GM21526 (cell line): ENCODE measurements at regions not wholly inside any gene's neighbourhood (a gene's known extent, or its start where the extent isn't known, plus 50 kb on each side); places are given as distances from the start of the nearest gene placed in this dataset.
A peak's percentile ranks its signal among the peaks of the same experiment; 100 is the strongest.
"Not testable (repeated sequence)": the region's sequence is repeated elsewhere in the genome, so short reads cannot be mapped to it uniquely, and the experiment has no call there.

ENCODE experiments used
- ATAC-seq: cut with Tn5 transposase; IDR thresholded peaks from one replicate; pipeline ENCODE4 v1.9.1; 2021; ENCODE audit warnings: moderate library complexity; ENCODE audit not compliant: unreplicated experiment, low FRiP score

DNA sequence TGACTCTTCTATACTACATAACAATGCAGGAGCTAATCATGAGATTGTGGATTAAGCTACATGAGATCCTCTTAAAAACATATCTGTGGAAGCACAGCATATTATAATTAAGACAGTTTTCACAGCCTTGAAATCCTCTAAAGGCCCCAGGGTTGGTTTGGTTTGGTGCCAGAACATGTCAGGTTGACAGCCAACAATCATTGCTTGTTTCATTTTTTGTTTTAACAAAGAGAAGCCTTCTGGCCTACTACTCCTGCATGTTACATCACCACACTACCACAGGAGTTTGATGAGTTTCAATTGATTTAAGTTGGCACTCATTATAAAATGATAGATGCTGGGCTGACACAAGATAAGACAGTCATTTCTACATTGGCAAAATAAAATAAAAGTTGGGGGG is 255.9 kb upstream of the ERBB4 start:
- ATAC-seq: no peak

DNA sequence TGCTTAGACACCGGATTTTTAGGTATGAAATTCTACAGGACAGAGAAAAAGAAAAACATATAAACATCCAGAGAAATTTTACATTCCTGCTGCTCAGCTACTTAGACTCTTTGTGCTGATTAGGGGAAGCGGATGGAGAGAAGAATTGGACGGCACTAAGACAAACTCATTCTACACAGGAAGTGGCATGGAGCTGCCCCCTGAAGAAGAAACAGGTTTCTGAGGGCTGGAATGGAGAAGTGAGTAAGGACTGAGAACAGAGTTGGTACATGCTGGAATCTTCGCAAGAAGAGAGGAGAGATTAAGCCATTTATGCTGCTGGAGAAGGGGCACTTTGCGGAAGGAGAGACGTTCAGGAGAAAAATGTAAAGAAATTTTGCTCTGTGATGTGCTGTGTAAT is 253.0 kb upstream of the ERBB4 start:
- no peak for ATAC-seq

DNA sequence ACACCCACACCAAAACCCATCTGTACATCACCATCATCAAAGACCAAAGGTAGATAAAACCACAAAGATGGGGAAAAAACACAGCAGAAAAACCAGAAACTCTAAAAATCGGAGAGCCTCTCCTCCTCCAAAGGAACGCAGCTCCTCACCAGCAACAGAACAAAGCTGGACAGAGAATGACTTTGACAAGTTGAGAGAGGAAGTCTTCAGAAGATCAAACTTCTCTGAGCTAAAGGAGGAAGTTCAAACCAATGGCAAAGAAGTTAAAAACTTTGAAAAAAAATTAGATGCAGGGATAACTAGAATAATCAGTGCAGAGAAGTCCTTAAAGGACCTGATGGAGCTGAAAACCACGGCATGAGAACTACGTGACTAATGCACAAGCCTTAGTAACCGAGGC is 247.5 kb upstream of the ERBB4 start:
- ATAC-seq: not testable (repeated sequence)

DNA sequence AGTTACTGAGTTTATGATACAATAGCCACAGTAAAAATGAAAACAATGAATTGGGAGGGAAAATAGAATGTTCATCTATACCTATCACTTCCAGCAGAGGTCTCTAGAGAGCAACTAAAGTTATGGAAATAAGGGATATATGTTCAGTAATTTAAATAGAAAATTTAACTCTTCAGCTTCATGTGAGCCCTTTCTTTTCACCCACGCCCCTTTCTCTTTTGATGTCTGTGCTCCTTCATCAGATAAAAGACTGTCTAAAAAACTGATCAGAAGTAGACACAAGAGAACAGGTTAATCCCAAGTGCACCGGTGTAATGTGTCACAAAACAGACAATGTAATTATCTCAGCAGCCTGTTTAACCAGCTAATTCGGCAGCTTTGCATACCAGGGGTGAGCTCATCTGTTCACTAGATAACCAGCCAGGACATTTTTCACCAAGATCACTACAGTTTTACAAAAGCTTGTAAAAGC is 238.5 kb upstream of the ERBB4 start:
- peak; percentile 68 for ATAC-seq

DNA sequence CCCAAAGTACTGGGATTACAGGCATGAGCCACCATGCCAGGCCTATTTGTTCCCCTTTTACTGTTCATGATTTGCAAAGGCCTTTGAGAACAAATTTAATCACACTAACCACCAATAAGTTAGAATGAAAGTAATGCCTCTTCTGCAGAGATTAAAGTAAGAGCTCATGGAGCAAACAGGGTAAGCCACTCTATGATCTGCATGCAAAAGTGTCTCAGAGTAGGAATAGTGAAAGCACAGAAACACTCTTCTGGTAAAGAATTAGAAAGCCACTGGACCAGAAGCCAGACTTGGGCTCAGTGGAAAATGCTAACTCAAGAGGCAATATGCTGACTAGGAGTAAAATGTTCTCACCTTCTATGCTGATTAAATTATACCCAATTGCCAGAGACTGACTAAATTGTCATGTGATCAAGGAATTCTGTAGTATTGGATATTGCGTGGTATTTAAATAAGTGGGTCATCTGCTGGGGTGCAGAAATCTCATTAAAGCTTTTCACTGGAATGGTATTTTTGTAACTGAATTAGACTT is 235.3 kb upstream of the ERBB4 start:
- no peak for ATAC-seq

DNA sequence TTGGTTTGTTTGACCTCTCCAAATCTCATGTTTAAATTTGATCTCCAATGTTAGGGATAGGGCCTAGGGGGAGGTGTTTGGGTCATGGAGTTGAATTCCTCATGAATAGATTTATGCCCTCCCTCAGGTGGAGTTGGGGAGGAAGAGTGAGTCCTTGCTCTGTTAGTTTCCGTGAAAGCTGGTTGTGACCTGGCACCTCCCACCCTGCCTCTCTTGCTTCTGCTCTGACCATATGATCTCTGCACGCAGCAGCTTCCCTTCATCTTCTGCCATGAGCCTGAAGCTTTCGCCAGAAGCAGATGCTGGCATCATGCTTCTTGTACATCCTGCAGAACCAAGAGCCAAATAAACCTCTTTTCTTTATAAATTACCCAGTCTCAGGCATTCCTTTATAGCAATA is 231.6 kb upstream of the ERBB4 start:
- ATAC-seq: no peak

DNA sequence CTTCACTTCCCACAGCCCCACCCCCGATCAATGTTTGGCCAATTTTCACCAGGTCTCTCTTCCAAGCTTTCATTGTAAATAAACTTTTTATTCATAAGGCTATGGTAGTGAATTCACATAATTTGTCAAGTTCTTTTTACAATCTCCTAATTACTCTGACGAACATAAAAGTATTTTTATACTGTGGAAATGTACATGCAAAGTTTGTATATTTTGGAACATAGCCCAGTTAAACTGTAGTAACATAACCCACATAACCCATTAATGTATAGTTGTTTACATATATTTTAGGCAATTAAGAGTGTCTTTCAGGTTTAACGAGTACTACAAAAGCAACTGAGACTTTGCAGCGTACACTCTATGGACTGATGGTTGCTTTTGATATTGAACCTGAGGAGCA is 228.3 kb upstream of the ERBB4 start:
- no peak for ATAC-seq

DNA sequence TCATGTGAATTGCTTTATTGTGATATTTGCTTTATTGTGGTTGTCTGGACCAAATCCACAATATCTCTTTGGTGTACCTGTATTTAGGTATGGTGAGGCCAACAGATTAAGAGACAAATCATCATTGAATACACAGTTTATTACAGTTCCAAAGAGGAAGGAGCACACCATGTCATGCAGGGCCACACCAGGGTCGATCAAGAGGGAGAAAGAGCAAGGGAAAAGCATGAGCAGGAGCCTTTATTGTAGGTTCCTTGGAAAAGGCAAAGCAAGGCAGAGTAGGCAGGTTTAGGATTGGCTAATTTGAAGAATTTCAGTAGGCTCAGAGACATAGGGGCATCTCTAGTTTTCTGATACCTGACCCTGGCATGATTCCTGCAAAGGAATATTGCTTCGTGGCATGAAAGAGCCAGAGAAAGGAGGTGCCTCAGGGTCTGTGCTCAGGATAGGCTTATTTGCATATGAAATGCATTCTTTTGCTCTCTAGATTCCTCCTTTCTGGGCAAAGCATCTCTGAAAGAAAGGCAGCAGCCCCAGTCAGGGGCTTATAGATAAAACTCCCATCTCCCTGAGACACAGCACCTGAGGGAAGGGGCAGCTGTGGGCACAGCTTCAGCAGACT is 214.2 kb upstream of the ERBB4 start:
- ATAC-seq: no peak

DNA sequence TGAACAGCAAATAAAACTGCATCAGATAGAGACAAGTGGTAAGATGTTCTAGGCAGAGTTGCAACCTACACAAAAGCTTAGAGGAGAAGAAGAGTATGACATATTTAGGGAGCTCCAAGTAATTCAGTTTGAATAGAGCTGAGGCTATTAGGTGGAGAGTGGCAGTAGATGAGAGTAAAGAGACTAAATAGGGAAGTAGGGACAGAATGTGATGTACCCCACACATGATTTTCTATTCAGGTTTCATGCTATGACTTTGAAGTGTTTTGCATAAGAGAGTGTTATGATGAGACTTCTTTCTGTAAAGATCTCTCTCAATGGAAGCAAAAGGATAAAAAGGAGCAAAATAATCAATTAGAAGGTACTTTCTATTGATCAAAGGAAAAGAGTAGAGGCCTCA is 206.8 kb upstream of the ERBB4 start:
- peak; percentile 89 for ATAC-seq

DNA sequence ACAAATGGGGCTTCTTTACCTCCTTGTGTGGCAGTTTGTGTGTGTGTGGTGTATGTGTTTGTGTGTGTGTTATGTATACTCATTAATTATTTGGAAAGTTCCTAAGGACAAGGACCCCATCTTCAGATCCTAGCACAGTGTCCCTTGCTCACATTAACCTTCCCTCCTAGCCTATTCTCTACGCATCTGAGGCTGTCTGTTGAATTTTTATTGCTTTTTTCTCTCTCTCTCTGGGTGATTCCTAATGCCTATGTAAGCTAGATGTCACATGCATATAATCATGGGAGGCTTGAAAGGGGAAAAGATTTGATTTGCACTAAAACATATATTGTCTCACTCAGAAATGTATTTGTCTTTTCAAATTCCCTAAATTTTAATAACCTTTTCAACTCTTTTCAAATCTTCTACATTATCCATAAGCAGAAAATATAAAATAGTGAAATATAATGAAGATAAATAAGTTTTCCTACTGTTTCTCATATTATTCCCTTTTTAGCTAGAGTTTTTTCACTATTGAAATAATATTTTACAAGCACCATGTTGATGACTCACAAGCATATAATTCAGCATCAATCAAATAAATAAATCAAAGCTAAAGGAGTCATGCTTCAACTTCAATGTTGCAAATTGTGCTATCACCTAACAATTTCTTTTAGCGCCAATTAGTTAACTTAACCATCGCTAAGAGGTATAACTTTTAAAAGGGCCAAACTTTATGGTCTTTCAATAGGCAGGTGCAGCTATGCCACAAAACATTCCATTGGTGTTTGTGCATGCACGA is 199.0 kb upstream of the ERBB4 start:
- ATAC-seq: no peak

DNA sequence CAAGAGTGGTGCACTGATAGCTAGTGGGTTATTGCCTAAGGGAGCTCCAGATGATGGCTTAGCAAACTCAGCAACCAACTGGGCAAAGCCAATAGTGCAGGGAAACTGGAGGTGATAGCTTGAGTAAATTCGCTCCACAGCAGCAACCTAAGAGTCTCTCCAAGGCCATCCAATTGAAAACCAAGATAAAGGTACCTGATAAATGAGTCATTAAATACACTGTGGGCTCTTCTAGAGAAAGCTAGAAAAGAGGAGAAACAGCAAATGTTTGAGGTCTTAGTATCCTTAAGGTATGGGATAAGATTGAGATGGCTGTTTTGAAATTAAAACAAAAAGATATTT is 197.8 kb upstream of the ERBB4 start:
- ATAC-seq: no peak

DNA sequence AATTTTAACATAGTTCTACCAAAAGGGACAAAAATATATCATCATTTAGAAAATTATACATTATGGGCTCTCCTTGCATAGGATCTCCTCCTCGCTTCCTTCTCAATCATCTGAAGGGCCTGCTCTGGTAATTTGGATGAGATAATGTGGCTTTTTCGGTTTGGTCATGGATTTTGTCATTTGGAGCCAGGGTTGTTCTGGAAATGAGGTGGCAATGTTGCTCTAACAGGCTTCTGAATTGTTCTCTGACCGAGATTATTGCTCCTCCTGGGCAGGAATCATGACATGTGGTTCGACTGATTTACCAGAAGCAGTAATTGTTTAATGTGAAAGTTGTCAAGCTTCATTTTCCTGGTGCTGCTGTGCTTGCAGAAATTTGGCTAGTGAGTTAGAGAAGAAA is 194.7 kb upstream of the ERBB4 start:
- ATAC-seq: no peak

DNA sequence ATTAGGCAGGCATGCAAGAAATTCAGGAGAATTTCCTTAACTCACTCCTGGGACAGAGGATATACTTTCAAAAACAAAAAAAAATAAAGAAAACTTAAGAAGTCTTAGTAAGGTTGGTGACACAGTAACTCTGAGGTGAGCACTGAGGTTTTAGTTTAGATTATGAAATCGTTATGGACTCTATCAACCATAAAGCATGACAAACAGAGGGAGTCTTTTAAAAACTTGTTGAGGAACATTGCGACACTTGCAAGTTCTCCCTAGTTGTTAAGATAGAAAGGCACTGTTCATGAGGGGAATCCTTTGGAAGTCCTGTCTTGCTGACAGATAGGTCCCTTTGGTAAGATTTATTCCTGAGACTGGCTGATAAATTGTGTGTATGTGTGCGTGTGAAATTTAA is 194.3 kb upstream of the ERBB4 start:
- ATAC-seq: no peak

DNA sequence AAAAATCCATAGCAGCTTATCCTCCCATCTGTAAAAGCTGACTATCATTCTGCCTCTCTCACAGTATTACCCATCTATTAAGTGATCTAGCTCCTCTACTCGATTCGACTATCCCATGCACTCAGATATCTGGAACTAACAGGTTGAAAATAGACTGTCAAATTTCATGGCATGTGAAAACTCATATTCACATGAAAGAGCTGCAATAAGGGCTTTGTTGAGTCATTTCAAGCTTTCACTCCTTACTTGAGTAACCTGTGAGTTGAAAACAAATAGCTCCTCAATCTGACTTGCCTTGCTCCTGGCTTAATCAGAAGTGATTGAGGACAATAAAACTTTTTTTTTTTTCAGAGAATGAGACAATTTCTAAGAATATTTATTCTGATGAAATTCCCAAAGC is 192.4 kb upstream of the ERBB4 start:
- ATAC-seq: peak; percentile 86

DNA sequence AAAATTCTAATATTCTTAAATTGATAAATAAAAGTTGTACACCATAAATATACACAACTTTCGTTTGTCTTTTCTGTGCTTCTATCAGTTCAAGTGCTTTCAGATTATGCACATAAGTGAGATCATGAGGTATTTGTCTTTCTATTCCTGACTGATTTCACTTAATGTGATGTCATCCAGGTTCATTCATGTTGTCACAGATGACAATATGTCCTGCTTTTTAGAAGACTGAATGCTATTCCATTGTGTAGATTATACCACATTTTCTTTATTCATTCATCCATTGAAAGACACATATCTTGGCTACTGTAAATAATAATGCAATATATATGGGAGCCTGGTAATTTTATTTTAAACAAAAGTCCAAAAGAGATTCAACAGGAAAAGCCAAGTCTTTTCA is 190.1 kb upstream of the ERBB4 start:
- ATAC-seq: no peak

DNA sequence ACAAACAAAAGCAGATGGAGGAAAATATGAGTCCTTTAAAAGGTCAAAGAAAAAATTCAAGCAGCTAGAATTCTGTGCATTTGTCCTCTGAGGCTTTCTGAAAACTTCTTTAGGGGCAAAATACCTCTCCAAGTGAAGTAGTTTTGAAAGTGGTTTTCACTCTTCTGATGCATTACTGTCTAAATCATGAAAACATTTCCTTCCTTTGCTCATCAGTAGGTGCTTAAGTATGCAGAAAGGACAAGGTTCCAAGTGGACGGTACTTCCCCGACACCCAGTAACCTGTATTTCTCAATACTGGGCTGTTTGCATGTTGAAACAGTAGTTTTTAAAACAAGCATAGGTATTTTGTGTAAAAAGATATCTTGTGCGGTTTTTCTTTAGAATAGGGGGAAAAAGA is 189.1 kb upstream of the ERBB4 start:
- peak; percentile 40 for ATAC-seq

DNA sequence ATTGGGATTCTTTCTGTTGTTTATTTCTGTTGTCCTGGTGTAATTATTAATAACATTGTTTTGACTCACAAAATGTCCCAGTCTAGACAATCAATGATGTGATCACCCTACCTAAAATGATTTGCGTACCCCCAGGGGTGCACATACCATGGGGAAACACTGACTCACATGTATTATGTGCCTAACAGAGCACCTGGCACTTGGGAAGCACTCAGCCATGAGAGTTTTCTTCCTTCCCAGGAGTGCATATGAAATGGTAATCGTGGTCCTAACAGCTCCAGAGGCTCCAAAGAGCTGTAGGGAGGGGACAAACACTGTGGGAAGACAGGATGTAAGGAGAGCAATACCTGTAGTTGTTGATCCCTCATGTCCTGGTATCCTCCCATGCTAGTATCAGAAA is 187.8 kb upstream of the ERBB4 start:
- ATAC-seq: no peak

DNA sequence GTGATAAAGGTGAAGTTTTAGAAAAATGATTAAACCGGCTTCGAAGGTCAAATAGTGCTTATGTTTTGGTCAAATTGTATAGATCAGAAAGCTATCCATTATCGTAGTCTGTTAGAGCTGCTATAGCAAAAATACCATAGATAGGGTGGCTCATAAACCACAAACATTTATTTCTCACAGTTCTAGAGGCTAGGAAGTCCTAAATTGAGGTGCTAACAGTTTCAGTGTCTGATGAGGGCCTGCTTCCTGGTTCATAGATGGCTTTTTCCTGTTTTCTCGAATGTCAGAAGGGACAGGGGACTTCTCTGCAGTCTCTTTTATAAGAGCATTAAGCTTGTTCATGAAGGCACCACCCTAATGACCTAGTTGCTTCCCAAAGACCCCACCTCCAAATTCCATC is 186.6 kb upstream of the ERBB4 start:
- ATAC-seq: no peak

DNA sequence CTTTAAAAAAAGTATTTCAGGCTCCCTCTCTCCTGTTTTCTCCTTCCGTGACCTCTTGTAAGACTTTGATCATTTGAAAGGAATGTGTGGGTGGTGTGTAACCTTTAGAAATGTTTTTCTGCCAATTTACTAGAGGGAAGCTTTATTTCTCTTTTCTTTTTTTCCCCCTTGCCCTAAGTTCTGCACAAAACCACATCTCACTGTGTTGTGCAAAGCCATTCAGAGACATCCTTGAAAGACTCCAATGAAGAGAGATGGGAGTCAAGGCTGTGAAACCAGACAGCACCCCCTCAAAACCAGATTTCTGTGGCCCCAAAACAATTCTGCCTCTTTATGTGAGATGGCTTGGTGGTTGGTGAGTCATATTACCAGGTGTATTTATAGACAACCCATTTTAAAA is 184.6 kb upstream of the ERBB4 start:
- no peak for ATAC-seq

DNA sequence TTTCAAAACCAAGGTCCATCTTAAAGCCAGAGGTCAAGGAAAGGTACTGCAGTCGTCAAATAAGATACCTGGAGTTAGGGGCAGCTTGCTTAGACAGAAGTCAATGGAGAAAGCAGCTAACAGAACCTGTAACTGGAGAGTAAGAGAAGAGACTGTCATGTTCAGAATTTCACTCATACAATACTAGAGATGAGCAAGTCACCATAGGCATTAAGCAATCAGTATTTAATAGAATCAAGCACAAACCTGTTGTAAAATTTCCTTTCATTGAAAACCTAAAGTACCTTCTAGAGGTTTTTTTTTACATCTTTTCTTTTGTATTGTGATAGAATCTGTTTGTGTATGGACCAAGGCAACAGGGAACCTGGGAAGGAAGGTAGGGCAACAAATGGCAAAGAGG is 183.4 kb upstream of the ERBB4 start:
- no peak for ATAC-seq

DNA sequence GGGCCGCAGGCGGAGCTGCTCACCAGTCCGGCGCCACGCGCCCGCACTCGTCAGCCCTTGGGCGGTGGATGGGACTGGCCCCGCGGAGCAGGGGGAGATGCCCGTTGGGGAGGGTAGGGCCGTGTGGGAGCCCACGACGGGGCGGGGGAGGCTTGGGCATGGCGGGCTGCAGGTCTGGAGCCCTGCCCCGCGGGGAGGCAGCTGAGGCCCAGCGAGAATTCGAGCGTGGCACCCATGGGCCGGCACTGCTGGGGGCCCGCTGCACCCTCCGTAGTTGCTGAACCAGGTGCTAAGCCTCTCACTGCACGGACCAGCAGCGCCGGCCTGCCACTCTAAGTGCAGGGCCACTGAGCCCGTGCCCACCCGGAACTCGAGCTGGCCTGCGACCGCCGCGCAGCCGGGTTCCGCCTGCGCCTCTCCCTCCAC is 182.4 kb upstream of the ERBB4 start:
- no peak for ATAC-seq

DNA sequence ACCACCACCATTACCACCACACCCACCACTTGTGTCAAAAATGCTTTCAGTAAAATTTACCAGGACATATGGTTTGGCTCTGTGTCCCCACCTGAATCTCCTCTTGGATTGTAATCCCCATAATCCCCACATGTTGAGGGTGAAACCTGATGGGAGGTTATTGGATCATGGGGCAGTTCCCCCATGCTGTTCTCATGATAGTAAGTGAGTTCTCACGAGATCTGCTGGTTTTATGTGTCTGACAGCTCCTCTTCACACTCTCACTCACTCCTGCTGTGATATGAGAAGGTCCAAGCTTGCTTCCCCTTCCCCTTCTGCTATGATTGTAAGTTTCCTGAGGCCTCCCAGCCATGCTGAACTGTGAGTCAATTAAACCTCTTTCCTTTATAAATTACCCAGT is 176.8 kb upstream of the ERBB4 start:
- ATAC-seq: not testable (repeated sequence)
